ENCODE measurements at regions not wholly inside any gene's neighbourhood (a gene's known extent, or its start where the extent isn't known, plus 50 kb on each side); places are given as distances from the start of the nearest gene placed in this dataset.
A peak's percentile ranks its signal among the peaks of the same experiment; 100 is the strongest.

DNA sequence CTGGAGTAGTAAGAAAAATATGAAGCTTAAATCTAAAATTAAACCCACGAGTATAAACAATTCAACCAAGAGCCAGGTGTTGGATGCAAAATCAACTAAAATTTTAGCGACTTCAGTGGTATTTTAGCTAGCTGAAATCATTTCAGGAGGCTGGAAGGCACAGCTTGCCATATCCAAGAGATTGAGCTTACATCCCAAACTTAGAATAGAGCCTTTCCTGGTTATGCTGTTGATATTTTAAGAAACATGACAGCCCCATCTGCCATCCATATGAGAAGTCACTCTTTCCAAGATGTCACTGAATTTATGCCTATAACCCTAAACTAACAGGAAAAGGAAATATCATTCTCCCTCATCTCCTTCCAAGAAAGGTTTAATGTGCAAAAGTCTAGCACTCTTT, 334.0 kb downstream of the KCNA4 start:
- Mint-ChIP-seq H3K9me3 (no peaks in the 10 kb centered on the region), H3K4me1 (no peaks in the 10 kb centered on the region), H3K4me3 (no peak overlapping the region), H3K27ac (no peak overlapping the region), H3K36me3 (ENCODE audit: low read depth) (no peaks in the 10 kb centered on the region), H3K27me3 (ENCODE audit: low read depth, poor library complexity) (peaks cover 10% of the 10 kb centered on the region)
- TF ChIP-seq, protein P1, sequence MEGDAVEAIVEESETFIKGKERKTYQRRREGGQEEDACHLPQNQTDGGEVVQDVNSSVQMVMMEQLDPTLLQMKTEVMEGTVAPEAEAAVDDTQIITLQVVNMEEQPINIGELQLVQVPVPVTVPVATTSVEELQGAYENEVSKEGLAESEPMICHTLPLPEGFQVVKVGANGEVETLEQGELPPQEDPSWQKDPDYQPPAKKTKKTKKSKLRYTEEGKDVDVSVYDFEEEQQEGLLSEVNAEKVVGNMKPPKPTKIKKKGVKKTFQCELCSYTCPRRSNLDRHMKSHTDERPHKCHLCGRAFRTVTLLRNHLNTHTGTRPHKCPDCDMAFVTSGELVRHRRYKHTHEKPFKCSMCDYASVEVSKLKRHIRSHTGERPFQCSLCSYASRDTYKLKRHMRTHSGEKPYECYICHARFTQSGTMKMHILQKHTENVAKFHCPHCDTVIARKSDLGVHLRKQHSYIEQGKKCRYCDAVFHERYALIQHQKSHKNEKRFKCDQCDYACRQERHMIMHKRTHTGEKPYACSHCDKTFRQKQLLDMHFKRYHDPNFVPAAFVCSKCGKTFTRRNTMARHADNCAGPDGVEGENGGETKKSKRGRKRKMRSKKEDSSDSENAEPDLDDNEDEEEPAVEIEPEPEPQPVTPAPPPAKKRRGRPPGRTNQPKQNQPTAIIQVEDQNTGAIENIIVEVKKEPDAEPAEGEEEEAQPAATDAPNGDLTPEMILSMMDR (IDR thresholded peaks at IDR 0.05): no peak
- no peak for DNase-seq

DNA sequence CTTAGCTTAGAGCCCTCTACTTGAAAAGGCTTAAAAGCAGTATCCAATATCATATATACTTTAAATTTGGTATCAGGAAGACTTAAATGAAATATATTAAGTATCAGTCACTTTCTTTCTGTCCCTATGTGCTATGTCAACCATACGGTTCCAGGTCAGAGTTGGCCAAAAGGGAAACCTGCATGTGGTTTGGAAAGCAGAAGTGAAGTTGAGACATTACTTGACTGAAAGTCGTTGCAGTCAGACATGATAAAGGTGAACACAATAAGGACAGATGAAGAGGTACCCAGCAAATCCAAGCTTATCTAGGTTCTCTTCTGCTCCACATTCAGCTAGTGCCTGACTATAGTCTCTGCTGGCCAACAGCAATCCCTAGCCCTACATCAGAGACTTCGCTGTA, 336.8 kb downstream of the KCNA4 start:
- TF ChIP-seq, protein P1 (IDR thresholded peaks at IDR 0.05): no peak
- H3K27ac Mint-ChIP-seq: no peak overlapping the region
- H3K36me3 Mint-ChIP-seq (ENCODE audit: low read depth): no peaks in the 10 kb centered on the region
- DNase-seq: no peak
- no peaks in the 10 kb centered on the region for H3K9me3 Mint-ChIP-seq
- no peak overlapping the region for H3K4me3 Mint-ChIP-seq
- H3K27me3 Mint-ChIP-seq (ENCODE audit: low read depth, poor library complexity): peaks cover 10% of the 10 kb centered on the region
- H3K4me1 Mint-ChIP-seq: no peaks in the 10 kb centered on the region

DNA sequence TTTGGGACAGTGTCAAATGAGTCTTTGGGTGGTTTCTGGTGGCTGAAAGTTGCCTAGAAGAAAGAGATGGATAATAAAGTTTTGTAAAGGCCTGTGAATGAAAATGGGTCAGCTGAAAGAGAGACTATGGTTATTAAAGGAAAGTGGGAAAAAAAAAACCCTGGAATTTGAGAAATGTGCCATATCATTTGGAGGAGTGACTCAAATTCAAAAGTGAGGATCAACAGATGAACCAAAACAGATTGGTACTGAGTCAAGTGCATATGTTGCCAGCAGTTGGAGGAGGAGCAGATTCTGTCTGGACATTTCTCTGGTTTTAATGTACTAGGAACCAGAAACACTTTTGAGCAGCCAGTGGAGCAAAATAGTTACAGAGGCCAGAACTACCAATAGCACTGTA, 339.8 kb downstream of the KCNA4 start:
- H3K4me1 Mint-ChIP-seq: no peaks in the 10 kb centered on the region

DNA sequence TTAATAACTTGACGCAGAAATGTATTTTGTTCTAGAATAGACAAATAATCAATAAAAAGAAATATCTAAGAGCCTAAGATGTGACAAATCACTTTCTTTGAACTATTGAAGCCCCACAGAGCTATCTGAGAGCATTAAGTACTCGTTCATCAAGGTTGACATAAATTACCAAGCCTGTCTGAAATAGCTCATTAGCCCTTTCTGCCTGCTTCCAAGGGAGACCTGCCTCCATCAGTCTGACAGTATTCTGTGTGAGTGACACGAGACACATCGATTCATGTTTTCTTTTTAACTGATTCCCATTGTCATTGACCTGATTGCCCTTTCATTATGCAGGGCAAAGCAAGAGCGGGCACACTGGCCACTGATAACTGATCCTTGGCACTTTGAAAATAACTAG, 347.5 kb downstream of the KCNA4 start:
- Mint-ChIP-seq H3K36me3 (ENCODE audit: low read depth) (no peaks in the 10 kb centered on the region), H3K27ac (peak overlapping the region; percentile 33), H3K4me1 (no peaks in the 10 kb centered on the region), H3K27me3 (ENCODE audit: low read depth, poor library complexity) (peaks cover 6% of the 10 kb centered on the region), H3K9me3 (peaks cover 19% of the 10 kb centered on the region), H3K4me3 (no peak overlapping the region)
- TF ChIP-seq, protein P1 (IDR thresholded peaks at IDR 0.05): no peak
- DNase-seq: no peak

More for the DNA sequence above, 339.8 kb downstream of the KCNA4 start:
- H3K27ac Mint-ChIP-seq: no peak overlapping the region
- no peak overlapping the region for H3K4me3 Mint-ChIP-seq
- TF ChIP-seq, protein P1 (IDR thresholded peaks at IDR 0.05): no peak
- no peak for DNase-seq
- peaks cover 5% of the 10 kb centered on the region for H3K27me3 Mint-ChIP-seq (ENCODE audit: low read depth, poor library complexity)
- H3K36me3 Mint-ChIP-seq (ENCODE audit: low read depth): no peaks in the 10 kb centered on the region
- H3K9me3 Mint-ChIP-seq: no peaks in the 10 kb centered on the region

DNA sequence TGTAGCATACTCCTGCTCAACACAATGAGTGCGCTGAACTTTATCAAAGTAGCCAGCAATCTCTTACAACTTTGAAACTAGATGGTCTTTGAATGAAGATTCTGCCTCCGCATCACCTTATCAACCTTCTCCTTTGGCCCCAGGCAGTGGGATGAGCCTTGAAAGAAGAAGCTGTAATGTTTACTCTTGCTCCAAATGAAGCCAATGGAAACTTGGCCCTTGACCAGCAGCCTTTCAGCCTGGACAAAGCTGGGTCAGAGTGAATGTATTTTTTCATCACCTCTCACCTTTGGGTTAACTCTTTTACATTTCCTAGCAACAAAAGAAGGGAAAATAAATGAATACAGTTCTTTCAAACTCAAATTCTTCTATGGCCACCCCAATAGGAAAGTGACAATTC, 359.1 kb downstream of the KCNA4 start:
- Mint-ChIP-seq H3K4me1 (no peaks in the 10 kb centered on the region), H3K4me3 (no peak overlapping the region), H3K27me3 (ENCODE audit: low read depth, poor library complexity) (no peaks in the 10 kb centered on the region), H3K36me3 (ENCODE audit: low read depth) (no peaks in the 10 kb centered on the region), H3K9me3 (no peaks in the 10 kb centered on the region), H3K27ac (no peak overlapping the region)
- no peak for DNase-seq
- TF ChIP-seq, protein P1 (IDR thresholded peaks at IDR 0.05): no peak

DNA sequence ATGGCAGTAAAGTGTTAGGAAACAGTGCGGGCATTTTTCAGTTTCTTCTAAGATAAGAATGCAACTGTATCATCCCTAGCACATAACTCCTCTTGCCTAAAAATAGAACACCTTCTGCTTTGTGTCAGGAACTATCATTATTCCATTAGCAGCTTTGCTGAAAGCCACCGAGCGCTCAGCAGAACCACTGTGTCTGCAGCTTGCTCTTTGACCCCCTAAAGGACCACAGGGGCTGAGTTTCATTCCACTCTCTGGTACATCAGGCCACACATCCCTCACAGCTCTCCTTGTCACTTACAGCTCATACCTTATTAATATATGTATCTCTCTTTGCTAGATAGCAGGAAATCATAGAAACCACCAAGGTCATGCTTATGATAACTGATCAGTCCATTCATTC, 360.2 kb downstream of the KCNA4 start:
- H3K9me3 Mint-ChIP-seq: no peaks in the 10 kb centered on the region
- H3K27ac Mint-ChIP-seq: no peak overlapping the region
- H3K36me3 Mint-ChIP-seq (ENCODE audit: low read depth): no peaks in the 10 kb centered on the region
- TF ChIP-seq, protein P1 (IDR thresholded peaks at IDR 0.05): no peak
- no peaks in the 10 kb centered on the region for H3K27me3 Mint-ChIP-seq (ENCODE audit: low read depth, poor library complexity)
- H3K4me3 Mint-ChIP-seq: no peak overlapping the region
- H3K4me1 Mint-ChIP-seq: no peaks in the 10 kb centered on the region
- DNase-seq: no peak

Data from nephron progenitor cell (in vitro differentiated cells).